Stimulated activated CD4-positive, alpha-beta T cell treated with anti-CD3 and anti-CD28 coated beads, Interleukin-4, amount 100 ng/mL, for 4 hours (primary cell): ENCODE measurements at regions not wholly inside any gene's neighbourhood (a gene's known extent, or its start where the extent isn't known, plus 50 kb on each side); places are given as distances from the start of the nearest gene placed in this dataset.

Experiments used
- DNase-seq, 2 experiments: peaks; one replicate each; pipeline ENCODE4 v3.0.0-alpha.2; 2020

DNA sequence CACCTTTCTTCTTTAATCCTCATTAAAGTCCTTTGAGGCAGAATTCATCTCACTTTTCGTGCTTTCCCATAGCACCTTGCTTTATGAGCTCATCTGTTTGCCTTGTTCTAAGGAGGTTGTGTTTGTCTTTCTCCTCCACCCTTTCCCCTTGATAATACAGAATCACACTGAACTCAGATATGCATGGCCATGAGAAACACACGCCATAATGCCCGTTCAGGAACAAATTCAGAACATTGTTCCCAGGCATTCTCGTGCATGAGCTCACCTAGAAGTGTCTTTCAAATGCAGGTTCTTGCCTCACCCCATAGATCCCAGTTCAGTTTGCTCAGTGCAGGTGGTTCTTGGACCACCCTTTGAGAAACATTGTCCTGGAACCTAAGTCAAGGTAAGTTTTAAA is 71.1 kb downstream of the TMEM114 start:
- no peak for DNase-seq

DNA sequence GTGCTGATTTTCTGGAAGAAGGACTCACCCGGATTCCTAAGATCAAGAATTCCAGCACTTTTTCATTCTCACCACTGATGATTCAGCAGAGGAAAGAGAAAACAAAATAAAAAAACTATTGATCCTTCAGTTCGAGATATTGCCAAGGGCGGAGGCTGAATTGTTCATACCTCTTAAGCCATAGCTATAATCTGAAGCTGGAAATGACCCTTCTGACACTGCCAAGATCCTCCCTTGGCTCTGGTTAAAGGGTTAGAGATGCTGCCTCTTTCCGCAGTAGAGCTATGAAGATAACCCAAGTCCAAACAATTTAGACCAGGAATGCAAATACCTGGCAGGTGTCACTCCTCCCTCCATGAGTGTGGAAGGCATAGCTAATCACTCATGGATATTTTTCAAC is 73.0 kb downstream of the TMEM114 start:
- no peak for DNase-seq

- no peak for DNase-seq
Measured at GRCh38 chr16:8516471-8516870, 73.8 kb downstream of the TMEM114 start.

DNA sequence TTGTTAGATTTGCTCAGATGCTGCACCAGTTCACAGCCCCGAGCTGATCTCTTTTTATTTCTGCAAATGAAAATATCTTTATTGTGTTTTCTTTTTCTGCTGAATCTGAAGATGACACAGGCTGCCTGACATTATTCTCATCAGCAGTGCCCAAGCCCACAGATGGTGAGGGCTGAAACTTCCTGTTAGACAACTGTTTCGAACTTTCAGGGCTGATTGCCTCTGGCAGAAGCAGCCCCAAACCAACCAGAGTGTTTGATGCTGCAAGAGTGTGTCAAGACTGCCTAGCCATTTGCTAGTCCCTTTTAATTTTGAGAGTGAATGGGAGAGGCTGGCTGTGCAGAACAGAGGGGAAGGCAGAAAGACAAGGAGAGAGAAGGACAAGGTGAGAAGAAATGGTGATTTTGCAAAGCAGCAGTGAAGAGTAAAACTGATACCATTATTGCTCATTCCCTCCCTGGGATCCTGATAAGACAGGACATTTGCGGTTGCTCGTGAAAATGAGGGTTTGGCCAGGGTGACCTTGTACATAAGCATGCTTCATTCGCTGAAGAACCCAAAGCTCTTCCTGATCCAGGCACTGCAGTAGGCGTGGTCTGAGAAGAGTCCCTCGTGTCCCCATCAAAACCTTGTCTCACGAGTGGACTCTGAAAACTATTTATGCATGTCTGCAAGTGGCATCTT is 77.2 kb downstream of the TMEM114 start:
- DNase-seq = no peak

GRCh38 chr16:8511464-8511863 is 78.8 kb downstream of the TMEM114 start:
- no peak for DNase-seq

DNA sequence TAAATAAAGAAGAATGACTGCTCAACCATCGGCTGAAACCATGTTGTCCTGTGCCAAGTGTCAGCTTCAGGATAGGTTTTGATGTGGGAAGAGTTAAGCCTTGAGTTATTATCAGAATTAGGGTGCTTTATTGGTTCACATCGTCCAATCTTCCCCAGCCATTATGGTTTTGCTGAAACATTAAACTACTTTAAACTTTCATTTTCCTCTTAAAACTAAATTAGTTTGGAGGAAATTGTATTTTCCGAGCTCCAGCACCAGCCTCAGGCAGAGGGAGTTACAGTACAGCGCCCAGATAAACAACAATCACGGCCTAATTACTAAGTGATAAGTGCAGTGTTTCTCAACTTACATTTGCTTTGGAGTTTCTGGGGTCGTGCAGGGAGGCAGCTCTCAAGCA is 80.2 kb downstream of the TMEM114 start:
- DNase-seq = no peak

- no peak for DNase-seq
Measured at GRCh38 chr16:8505327-8505991, 84.9 kb downstream of the TMEM114 start.

DNA sequence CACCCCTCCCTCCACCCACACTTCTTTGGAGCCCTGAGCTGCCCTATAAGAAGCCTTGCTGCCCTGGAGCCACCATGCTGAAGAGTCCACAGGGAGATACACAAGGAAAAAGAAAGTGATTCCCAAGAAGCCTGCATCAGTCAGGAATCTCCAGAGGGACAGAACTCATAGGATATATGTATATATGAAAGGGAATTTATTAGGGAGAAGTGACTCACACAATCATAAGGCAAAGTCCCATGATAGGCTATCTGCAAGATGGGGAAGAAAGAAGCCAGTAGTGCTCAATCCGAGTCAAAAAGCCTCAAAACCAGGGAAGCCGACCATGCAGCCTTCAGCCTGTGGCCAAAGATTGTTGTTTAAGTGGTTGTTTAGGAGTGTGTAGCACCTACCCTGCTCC is 87.9 kb downstream of the TMEM114 start:
- no peak for DNase-seq

GRCh38 chr16:8500351-8500750 is 90.0 kb downstream of the TMEM114 start:
- no peak for DNase-seq

DNA sequence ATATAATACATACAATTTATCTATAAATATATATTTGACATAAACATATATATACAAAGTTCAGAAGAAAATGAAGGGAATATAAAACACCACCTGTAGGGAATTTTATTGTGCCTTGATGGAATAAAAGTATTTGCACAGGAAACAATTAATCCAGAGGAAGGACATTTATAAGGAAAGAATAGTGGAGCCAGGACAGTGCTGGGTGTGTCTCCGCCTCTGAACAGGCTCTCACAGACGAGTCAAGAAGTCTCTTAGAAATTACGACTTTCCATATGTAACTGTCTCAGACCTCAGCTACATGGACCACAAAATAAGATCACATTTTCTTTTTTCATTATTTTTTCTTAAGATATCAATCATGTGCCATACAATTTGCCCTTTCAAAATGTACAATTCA is 93.9 kb downstream of the TMEM114 start:
- DNase-seq = no peak

DNA sequence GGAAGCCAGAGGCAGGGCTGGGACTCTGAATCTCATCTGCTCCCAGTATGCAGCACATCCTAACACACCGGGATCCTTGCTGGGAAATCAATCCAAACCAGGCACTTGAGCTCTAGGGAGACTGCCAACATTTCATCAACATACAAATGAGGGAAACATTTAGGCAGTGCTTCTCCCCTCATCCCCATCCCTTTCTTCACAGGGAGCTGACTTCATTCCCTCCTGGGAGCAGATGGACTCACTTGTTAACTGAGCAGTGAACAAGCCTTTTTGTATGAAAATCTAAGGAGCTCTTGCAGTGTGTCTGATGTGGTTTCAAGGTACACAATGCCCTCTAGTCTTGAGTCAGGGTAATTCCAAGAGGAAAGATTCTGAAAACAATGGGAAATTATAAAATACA is 96.3 kb downstream of the TMEM114 start:
- DNase-seq = no peak

DNA sequence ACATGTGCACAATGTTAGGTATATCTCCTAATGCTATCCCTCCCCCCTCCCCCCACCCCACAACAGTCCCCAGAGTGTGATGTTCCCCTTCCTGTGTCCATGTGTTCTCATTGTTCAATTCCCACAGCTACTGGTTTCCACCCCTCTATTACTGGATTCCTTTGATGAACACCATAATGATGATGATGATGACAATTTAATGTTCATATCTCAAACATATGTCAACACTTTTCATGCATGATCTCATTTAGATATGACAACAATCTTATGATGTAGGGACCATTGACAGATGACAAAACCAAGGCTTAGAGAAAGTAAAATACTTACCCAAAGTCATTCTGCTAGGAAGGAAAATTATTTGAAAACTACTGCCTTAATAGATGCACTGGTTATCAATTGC is 97.6 kb downstream of the TMEM114 start:
- DNase-seq = no peak

DNA sequence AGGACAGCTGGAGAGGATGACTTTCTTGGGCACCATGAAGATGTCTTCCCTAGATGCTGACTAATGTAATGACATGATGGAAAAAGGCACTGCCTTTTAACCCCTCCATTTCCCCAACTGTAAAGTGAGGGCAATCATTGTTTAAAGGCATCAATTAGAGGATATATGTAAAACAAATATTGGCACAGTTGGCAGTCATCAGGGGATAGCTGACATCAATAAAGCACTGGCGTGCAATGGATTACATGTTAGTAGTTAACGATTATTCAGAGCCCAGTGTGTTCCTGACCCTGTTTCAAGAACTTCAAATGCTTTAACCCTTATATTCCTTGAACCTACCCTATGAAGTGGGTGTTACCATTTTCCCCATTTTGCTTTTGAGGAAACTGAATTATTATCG is 100.7 kb downstream of the TMEM114 start:
- DNase-seq = no peak

DNA sequence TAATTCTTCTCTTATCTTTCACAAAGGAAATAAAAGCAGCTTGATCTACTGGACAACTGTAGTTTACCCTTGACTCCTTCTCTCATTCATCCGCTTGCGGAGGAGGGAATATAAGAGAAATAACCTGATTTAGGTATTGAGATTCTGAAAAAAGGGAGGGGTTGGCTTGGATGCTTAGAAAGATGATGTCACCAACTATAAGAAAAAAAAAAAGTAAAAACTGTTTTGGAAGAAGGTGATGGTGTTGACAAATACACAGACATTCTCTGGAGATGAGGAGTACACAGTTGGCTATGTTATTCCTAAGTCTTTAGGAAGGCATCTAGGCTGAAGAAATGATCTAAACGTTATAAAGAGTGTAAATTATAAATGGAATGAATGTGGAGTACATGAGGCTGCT is 103.3 kb downstream of the TMEM114 start:
- DNase-seq = no peak

DNA sequence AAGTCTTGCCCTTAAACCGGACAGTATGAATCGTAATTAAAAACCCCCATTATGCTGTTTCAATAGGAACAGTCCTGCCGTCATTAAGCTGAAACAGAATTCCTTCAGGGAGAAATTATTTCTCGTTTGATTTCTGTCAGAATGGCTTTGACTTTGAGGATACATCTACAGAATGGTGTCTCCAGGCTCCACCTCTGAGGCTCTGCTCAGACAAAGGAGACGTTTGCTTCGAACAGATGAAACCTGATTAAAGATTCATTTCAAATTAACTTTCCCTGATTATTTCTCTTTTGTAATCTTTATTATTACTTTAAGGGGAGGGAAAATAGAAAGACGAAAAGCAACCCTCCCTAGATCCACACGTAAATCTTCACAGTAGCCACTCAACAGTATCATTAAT is 106.9 kb downstream of the TMEM114 start:
- no peak for DNase-seq

DNA sequence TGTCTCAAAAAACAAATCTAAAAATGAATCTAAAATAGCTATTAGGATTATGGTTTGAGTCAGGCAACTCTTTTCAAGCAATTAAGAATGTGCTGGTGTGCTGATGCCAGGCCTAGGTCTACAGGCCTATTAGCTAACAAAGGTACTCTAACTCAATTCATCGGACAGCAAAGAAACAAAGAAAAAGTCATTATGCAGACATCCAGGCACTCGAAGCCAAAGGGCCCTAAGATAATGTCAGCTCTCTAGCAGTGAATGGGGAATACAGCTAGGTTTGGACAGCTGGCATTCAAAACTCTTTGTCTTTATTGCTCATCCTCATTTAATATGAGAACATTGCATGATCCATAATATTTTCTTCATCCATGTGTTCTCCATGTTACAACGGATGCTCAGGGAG is 108.5 kb downstream of the TMEM114 start:
- DNase-seq = no peak

- DNase-seq = no peak
Measured at GRCh38 chr16:8476824-8477223, 113.5 kb downstream of the TMEM114 start.

GRCh38 chr16:8474587-8474986 is 115.7 kb downstream of the TMEM114 start:
- no peak for DNase-seq

- no peak for DNase-seq
Measured at GRCh38 chr16:8469102-8469778, 121.1 kb downstream of the TMEM114 start.

DNA sequence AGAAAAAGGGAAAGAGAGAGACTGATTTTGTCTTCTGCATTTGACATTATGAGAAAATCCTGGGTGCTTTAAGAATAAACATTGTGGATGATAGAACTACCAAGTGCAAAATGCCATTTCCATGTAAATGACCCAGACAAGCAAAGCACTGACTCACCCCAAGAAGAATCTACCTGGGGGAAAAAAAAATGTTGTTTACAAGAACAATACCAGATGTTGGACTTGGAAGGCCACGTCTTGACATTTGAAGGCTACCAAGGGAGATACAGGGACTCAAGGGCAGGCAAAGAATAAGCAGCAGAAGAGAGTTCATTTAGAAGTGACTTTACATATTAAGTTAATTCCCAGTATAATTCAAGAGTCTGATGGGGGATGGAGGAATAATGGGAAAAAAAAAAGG is 125.3 kb downstream of the TMEM114 start:
- DNase-seq = no peak

- DNase-seq = no peak
Measured at GRCh38 chr16:8459085-8459733, 131.1 kb downstream of the TMEM114 start.

DNA sequence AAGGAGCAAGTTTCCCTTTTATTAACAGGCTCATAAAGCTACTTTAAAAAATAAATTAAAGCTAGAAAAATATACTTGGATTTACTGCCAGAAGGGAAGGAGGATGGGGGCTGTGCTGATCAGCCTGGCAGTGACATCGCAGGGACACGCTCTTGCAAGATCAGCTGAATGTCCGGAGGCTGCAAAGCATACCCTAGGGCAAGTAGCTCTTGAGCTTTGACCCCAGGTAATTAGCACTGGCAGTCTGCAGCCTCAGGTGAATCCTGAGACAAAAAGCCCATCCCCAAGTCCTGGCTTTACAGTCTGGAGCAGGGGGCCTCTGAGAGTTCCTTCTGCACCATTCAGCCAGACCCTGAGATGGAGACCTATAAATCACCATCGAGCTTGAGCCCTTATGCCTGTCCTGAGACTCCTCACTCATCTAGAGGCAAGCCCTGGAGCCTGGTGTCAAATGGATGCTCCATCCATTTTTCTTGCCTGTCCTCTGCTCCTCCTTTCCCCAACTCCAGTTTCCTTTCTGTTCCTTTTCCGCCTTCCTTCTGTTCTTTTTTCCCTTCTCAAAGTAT is 131.7 kb downstream of the TMEM114 start:
- DNase-seq = no peak

GRCh38 chr16:8453359-8453758 is 137.0 kb downstream of the TMEM114 start:
- no peak for DNase-seq

DNA sequence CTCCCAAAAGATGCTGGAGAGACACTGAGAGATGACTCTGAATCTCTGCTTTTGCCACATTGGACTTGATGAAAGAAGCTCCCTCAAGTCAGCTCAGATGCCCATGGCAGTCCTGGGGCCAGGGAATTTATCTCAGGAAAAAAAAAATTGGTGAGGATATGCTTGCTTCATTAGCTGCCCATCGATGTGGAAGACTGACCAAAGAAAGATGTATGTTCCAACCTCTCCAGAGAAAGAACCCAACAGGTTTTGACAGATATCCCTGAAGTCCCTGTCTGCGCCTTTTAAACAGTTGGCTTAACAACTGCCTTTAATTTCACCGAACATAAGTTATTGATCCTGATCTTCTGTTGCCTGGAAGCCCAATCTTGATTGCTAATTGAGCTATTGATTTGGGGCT is 137.4 kb downstream of the TMEM114 start:
- DNase-seq = no peak
